T-cell (primary cell): ENCODE measurements at regions not wholly inside any gene's neighbourhood (a gene's known extent, or its start where the extent isn't known, plus 50 kb on each side); places are given as distances from the start of the nearest gene placed in this dataset.

ENCODE experiments used
- ATAC-seq, 4 experiments: fragments of 200-7000 bp in 3 of 4; fragments of 150-1000 bp in 1 of 4; cut with Tn5 transposase; replicated peaks in 1 of 4; 1 replicate in 3 of 4; 2 replicates in 1 of 4; pipeline ENCODE4 v1.10.0; 2021; ENCODE audit warnings: moderate library complexity in 3 of 4, mild to moderate bottlenecking in 2 of 4, moderate number of reproducible peaks in 1 of 4
- CTCF ChIA-PET, 2 donors: fragments of 300-600 bp; sonication (Branson Sonifier 250); formaldehyde crosslinking; loops; one replicate each; lab custom pipeline; 2022; ENCODE audit warnings: antibody characterized with exemption in 2 of 2; lab: Charles Lee
- POLR2A ChIA-PET, 2 donors: fragments of 300-600 bp; sonication (Branson Sonifier 250); formaldehyde crosslinking; loops; one replicate each; lab custom pipeline; 2022; ENCODE audit warnings: antibody characterized with exemption in 2 of 2; lab: Charles Lee
- DNase-seq, 35 experiments: peaks; one replicate each; pipeline versions ENCODE4 v3.0.0 to v3.0.0-alpha.2; 2013 to 2023
- H3K27ac ChIP-seq: one replicate; pipeline ENCODE4 v1.5.1; 2013; ENCODE audit warnings: low read length
- H3K27me3 ChIP-seq, 2 experiments: replicated peaks in 1 of 2; 1 replicate in 1 of 2; 2 replicates in 1 of 2; pipeline versions ENCODE4 v1.6.1 to v1.7.0; 2013; ENCODE audit warnings: low read length in 1 of 2, mixed read lengths in 1 of 2; ENCODE audit not compliant: control insufficient read depth in 2 of 2, insufficient read depth in 2 of 2; ENCODE audit errors: extremely low read depth in 1 of 2
- H3K36me3 ChIP-seq, 2 donors: 1 replicate in 1 of 2; 2 replicates in 1 of 2; pipeline versions ENCODE4 v1.6.1 to v1.7.0; 2013; ENCODE audit warnings: low read length in 1 of 2; ENCODE audit not compliant: control insufficient read depth in 2 of 2, insufficient read depth in 1 of 2; ENCODE audit errors: extremely low read depth in 1 of 2
- H3K4me1 ChIP-seq, 2 experiments: 1 replicate in 1 of 2; 2 replicates in 1 of 2; pipeline versions ENCODE4 v1.6.1 to v1.7.0; 2013; ENCODE audit warnings: low read length in 2 of 2, mixed read lengths in 1 of 2; ENCODE audit not compliant: insufficient read depth in 2 of 2, control insufficient read depth in 1 of 2; ENCODE audit errors: extremely low read depth in 1 of 2
- H3K4me3 ChIP-seq, 2 donors: 1 replicate in 1 of 2; 2 replicates in 1 of 2; pipeline versions ENCODE4 v1.5.1 to v1.7.0; 2013; ENCODE audit warnings: mild to moderate bottlenecking in 2 of 2, low read length in 1 of 2, moderate library complexity in 1 of 2; ENCODE audit not compliant: control insufficient read depth in 1 of 2; ENCODE audit errors: extremely low read depth in 1 of 2
- H3K9me3 ChIP-seq: 2 replicates; pipeline ENCODE4 v1.7.0; 2013
- H3K27ac Mint-ChIP-seq, 2 donors: one replicate each; pipeline ENCODE4 v1.8.0; 2020 to 2021; ENCODE audit warnings: mild to moderate bottlenecking in 2 of 2, mixed read lengths in 2 of 2
- H3K27me3 Mint-ChIP-seq, 2 donors: one replicate each; pipeline ENCODE4 v1.8.0; 2021 to 2022; ENCODE audit warnings: mixed read lengths in 2 of 2
- H3K36me3 Mint-ChIP-seq: one replicate; pipeline ENCODE4 v1.8.0; 2021; ENCODE audit warnings: mixed read lengths
- H3K4me1 Mint-ChIP-seq, 3 donors: one replicate each; pipeline ENCODE4 v1.8.0; 2020 to 2022; ENCODE audit warnings: mixed read lengths in 3 of 3, mild to moderate bottlenecking in 1 of 3
- H3K4me3 Mint-ChIP-seq, 3 donors: one replicate each; pipeline ENCODE4 v1.8.0; 2020 to 2022; ENCODE audit warnings: mild to moderate bottlenecking in 3 of 3, mixed read lengths in 3 of 3, moderate library complexity in 3 of 3
- H3K9me3 Mint-ChIP-seq, 3 donors: one replicate each; pipeline ENCODE4 v1.8.0; 2020 to 2022; ENCODE audit warnings: mixed read lengths in 3 of 3
- WGBS: methylation state at CpG from one replicate; pipeline ENCODE4 v1.1.5; 2013; ENCODE audit warnings: missing lambda C conversion rate; ENCODE audit not compliant: insufficient coverage; 5-methylcytosine and 5-hydroxymethylcytosine counted together

DNA sequence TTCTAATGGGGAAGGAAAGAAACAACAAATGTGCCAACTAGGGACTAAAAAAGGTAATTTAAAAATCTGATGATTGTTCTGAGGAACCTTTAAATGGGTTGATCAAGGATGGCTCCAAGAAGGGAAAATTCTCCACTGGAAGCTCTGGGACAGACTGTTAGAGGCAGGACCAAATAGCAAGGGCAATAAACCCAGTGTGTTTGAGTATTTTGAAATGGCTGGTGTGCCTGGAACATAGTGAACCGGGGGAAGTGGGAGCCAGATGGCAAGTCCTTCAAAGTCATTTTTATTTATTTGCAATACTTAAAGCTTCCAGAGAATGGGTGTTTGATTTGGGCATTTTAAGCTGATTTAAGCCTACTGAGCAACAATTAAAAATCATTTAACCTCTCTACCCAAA is 587.7 kb upstream of the MEF2C start:
- Histone ChIP-seq H3K4me1 (no peaks in the 10 kb centered on the region), H3K36me3 (no peaks in the 10 kb centered on the region), H3K27me3 (no peaks in the 10 kb centered on the region), H3K9me3 (no peaks in the 10 kb centered on the region), H3K27ac (no peak overlapping the region), H3K4me3 (no peak overlapping the region)
- no peak for ATAC-seq
- H3K27ac Mint-ChIP-seq = no peak overlapping the region
- ChIA-PET POLR2A (no interaction called here), CTCF (no interaction called here)
- no peak overlapping the region for H3K4me3 Mint-ChIP-seq
- no peaks in the 10 kb centered on the region for H3K27me3 Mint-ChIP-seq
- no peak for DNase-seq
- WGBS = no CpG with 5 or more reads among the region's 1 CpG
- no peaks in the 10 kb centered on the region for H3K4me1 Mint-ChIP-seq
- H3K9me3 Mint-ChIP-seq = peaks cover 0 to 6% (median 2%) of the 10 kb centered on the region in 3 donors
- no peaks in the 10 kb centered on the region for H3K36me3 Mint-ChIP-seq

GRCh38 chr5:89458332-89458656 is 575.3 kb upstream of the MEF2C start:
- ChIA-PET CTCF (no interaction called here), POLR2A (no interaction called here)
- Histone ChIP-seq H3K4me3 (no peak overlapping the region), H3K9me3 (no peaks in the 10 kb centered on the region), H3K36me3 (no peaks in the 10 kb centered on the region), H3K27me3 (no peaks in the 10 kb centered on the region), H3K4me1 (no peaks in the 10 kb centered on the region), H3K27ac (no peak overlapping the region)
- Mint-ChIP-seq H3K36me3 (no peaks in the 10 kb centered on the region), H3K27ac (no peak overlapping the region), H3K4me3 (no peak overlapping the region), H3K4me1 (no peaks in the 10 kb centered on the region), H3K9me3 (peaks cover 0 to 23% (median 3%) of the 10 kb centered on the region in 3 donors), H3K27me3 (no peaks in the 10 kb centered on the region)
- DNase-seq = no peak
- 67% methylated on average over 1 of the region's 1 CpG for WGBS
- ATAC-seq = no peak

GRCh38 chr5:89457411-89458331 is 574.7 kb upstream of the MEF2C start:
- Mint-ChIP-seq H3K36me3 (no peaks in the 10 kb centered on the region), H3K27me3 (no peaks in the 10 kb centered on the region), H3K4me1 (no peaks in the 10 kb centered on the region), H3K27ac (no peak overlapping the region), H3K9me3 (peaks cover 0 to 23% (median 3%) of the 10 kb centered on the region in 3 donors), H3K4me3 (no peak overlapping the region)
- DNase-seq (peak in 1 of 35 experiments; percentile 1), ATAC-seq (no peak)
- H3K27ac ChIP-seq = no peak overlapping the region
- no peaks in the 10 kb centered on the region for H3K27me3 ChIP-seq
- WGBS = 24% methylated on average over 3 of the region's 6 CpGs
- no peaks in the 10 kb centered on the region for H3K36me3 ChIP-seq
- ChIA-PET CTCF (no interaction called here), POLR2A (no interaction called here)
- no peaks in the 10 kb centered on the region for H3K4me1 ChIP-seq
- no peaks in the 10 kb centered on the region for H3K9me3 ChIP-seq
- H3K4me3 ChIP-seq = no peak overlapping the region

DNA sequence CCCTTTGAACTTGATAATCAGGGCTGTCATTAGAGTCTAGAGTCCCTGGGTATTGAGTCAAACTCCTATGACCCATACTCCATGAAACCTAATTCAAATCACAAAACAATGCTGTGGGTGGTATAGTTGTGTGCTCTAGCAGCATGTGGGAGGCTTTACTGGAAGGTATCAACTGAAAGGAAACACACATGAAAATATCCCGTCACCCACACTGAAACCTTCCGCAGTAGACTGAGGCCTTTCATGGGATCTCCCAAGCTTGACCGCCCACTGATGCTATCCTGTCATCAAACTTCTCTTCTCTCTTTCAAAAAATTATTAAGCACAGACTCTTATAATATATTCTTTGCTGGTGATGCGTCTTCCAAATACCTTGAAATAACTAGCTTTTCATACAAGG is 569.1 kb upstream of the MEF2C start:
- Histone ChIP-seq H3K4me3 (no peak overlapping the region), H3K9me3 (no peaks in the 10 kb centered on the region), H3K27me3 (no peaks in the 10 kb centered on the region), H3K27ac (no peak overlapping the region), H3K36me3 (no peaks in the 10 kb centered on the region), H3K4me1 (no peaks in the 10 kb centered on the region)
- Mint-ChIP-seq H3K4me3 (no peak overlapping the region), H3K36me3 (no peaks in the 10 kb centered on the region), H3K9me3 (peaks cover 0 to 20% (median 3%) of the 10 kb centered on the region in 3 donors), H3K27me3 (no peaks in the 10 kb centered on the region), H3K27ac (no peak overlapping the region), H3K4me1 (peaks cover 0 to 1% (median 0%) of the 10 kb centered on the region in 3 donors)
- WGBS = no CpG with 5 or more reads among the region's 4 CpGs
- CTCF ChIA-PET = no interaction called here
- no peak for ATAC-seq
- DNase-seq = no peak
- POLR2A ChIA-PET = interaction anchor here in 1 of 2 donors (0.5 kb wide), 1 partner anchor 58 kb away, joined by 3 read pairs; no protein-coding TSS in a partner anchor

DNA sequence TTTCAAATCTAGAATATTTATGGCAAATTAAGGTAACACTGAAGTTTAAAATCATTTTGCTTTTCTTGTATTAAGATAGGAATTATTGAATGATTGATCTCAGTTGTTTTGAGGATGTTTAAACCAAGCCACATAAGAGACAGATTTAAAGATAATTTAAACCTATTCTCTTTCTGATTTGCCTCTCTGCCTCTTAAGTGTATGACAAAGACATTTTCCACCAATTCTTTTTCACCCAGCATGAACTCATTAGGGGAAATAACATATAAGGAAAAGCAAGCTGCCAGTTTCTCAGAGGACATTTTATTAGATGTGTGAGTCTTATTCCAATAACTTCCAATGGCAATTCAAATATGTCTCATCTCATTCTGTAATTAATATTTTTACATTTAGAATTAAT is 568.3 kb upstream of the MEF2C start:
- CTCF ChIA-PET = no interaction called here
- DNase-seq (no peak), ATAC-seq (no peak)
- no peaks in the 10 kb centered on the region for H3K9me3 ChIP-seq
- no peak overlapping the region for H3K27ac ChIP-seq
- Mint-ChIP-seq H3K4me1 (peaks cover 0 to 2% (median 0%) of the 10 kb centered on the region in 3 donors), H3K27ac (no peak overlapping the region), H3K9me3 (peaks cover 0 to 20% (median 3%) of the 10 kb centered on the region in 3 donors), H3K36me3 (no peaks in the 10 kb centered on the region), H3K27me3 (no peaks in the 10 kb centered on the region), H3K4me3 (no peak overlapping the region)
- no peaks in the 10 kb centered on the region for H3K27me3 ChIP-seq
- POLR2A ChIA-PET = no interaction called here
- H3K36me3 ChIP-seq = no peaks in the 10 kb centered on the region
- no peak overlapping the region for H3K4me3 ChIP-seq
- no peaks in the 10 kb centered on the region for H3K4me1 ChIP-seq

DNA sequence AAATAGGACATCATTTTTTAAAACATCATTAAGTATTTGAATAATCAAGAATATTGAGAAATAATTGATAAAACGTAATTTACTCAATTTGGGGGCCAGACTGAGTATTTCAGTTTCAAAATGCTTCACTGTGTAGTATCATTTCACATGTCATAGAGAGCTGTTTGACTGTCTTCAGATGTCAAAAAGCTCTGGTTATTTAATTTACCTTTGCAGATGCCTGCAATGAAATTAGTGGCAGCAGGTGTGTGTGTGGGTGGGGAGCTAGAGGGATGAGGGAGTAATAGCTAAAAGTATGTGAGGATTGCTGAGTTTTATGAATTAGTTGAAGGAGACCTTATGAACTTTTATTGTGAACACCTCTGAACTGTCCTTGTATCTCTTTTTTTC is 567.2 kb upstream of the MEF2C start:
- ChIA-PET CTCF (no interaction called here), POLR2A (no interaction called here)
- H3K36me3 Mint-ChIP-seq = no peaks in the 10 kb centered on the region
- DNase-seq = no peak
- Histone ChIP-seq H3K4me1 (no peaks in the 10 kb centered on the region), H3K36me3 (no peaks in the 10 kb centered on the region), H3K9me3 (no peaks in the 10 kb centered on the region), H3K4me3 (no peak overlapping the region), H3K27me3 (no peaks in the 10 kb centered on the region), H3K27ac (no peak overlapping the region)
- peaks cover 0 to 2% (median 0%) of the 10 kb centered on the region in 3 donors for H3K4me1 Mint-ChIP-seq
- ATAC-seq = no peak
- H3K4me3 Mint-ChIP-seq = no peak overlapping the region
- H3K27ac Mint-ChIP-seq = no peak overlapping the region
- no CpG with 5 or more reads among the region's 1 CpG for WGBS
- peaks cover 0 to 17% (median 3%) of the 10 kb centered on the region in 3 donors for H3K9me3 Mint-ChIP-seq
- no peaks in the 10 kb centered on the region for H3K27me3 Mint-ChIP-seq
